Lung (tissue), 11 donors: ENCODE measurements at regions not wholly inside any gene's neighbourhood (a gene's known extent, or its start where the extent isn't known, plus 50 kb on each side); places are given as distances from the start of the nearest gene placed in this dataset.

Experiments
- ATAC-seq: fragments of 200-7000 bp; cut with Tn5 transposase; one replicate; pipeline ENCODE4 v1.9.1; 2020; ENCODE audit warnings: moderate number of reproducible peaks; ENCODE audit not compliant: insufficient read depth, low FRiP score
- DNase-seq, 3 donors: peaks; one replicate each; pipeline ENCODE4 v3.0.0-alpha.2; 2013 to 2017
- H3K27ac ChIP-seq, 2 donors: one replicate each; pipeline ENCODE4 v1.5.1; 2013; ENCODE audit warnings: mild to moderate bottlenecking in 2 of 2, moderate library complexity in 2 of 2, control low read depth in 1 of 2, inconsistent platforms in 1 of 2, low read depth in 1 of 2, low read length in 1 of 2
- H3K27me3 ChIP-seq, 3 donors: one replicate each; pipeline ENCODE4 v1.5.1; 2013; ENCODE audit warnings: low read length in 2 of 3; ENCODE audit not compliant: control insufficient read depth in 3 of 3, insufficient read depth in 3 of 3
- H3K36me3 ChIP-seq, 4 donors: one replicate each; pipeline ENCODE4 v1.5.1; 2013; ENCODE audit warnings: low read length in 4 of 4, mild to moderate bottlenecking in 1 of 4, moderate library complexity in 1 of 4; ENCODE audit not compliant: control insufficient read depth in 4 of 4, insufficient read depth in 4 of 4
- H3K4me1 ChIP-seq, 5 donors: one replicate each; pipeline ENCODE4 v1.5.1; 2013; ENCODE audit warnings: low read length in 5 of 5, mild to moderate bottlenecking in 2 of 5, moderate library complexity in 1 of 5; ENCODE audit not compliant: control insufficient read depth in 5 of 5, insufficient read depth in 5 of 5
- H3K4me3 ChIP-seq: one replicate; pipeline ENCODE4 v1.5.1; 2013; ENCODE audit warnings: mild to moderate bottlenecking, control low read depth, moderate library complexity
- H3K9ac ChIP-seq, 2 donors: one replicate each; pipeline ENCODE4 v1.5.1; 2013; ENCODE audit warnings: low read length in 2 of 2, control low read depth in 1 of 2; ENCODE audit not compliant: insufficient read depth in 1 of 2
- H3K9me3 ChIP-seq, 4 donors: one replicate each; pipeline ENCODE4 v1.5.1; 2013; ENCODE audit warnings: low read length in 3 of 4, mild to moderate bottlenecking in 1 of 4, moderate library complexity in 1 of 4; ENCODE audit not compliant: control insufficient read depth in 4 of 4, insufficient read depth in 3 of 4
- WGBS, 2 donors: extraction: QIAGEN DNeasy Blood & Tissue Kit; methylation state at CpG; one replicate each; pipeline ENCODE4 v1.1.7; 2013; 5-methylcytosine and 5-hydroxymethylcytosine counted together
- TF ChIP-seq, protein P1 (sequence below): IDR thresholded peaks from 2 replicates; pipeline ENCODE4 v1.5.1; 2012; ENCODE audit warnings: mild to moderate bottlenecking; ENCODE audit errors: control extremely low read depth, extremely low read depth
- donor health status: control.
- donor health status: control.
- donor health status: Bipolar disorder and iron deficiency.
- donor health status: healthy.
- donor health status: DM: yes; HTN: yes; CAD: no.

DNA sequence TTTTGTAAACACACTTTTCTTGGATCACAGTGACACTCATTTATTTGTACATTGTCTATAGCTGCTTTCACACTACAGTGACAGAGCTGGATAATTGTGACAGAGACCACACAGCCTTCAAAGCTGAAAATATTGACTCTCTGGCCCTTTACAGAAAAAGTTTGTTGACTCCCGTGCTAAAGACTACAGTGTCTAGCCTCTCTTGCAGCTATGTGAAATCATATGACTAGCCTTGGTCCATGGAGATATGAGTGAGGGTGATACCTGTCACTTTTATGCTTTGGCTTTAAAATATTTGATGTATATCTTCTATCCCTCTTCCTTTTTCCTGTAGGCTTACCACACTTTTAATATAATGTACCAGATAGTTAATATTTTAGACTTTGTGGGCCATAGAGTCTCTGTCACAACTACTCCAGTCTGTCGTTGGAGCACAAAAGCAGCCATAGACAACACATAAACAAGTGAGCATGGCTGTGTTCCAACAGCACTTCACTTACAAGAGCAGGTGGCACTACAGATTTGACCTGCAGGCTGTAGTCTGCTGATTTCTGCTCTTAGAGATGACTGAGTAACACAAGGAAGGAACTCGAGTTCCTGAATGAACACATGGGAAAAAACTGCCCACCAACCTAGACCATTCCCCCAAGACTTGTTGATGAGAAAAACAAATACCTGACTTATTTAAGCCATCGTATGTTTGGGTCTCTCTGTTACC is 73.5 kb upstream of the ANKRD55 start:
- Histone ChIP-seq H3K4me1 (peaks cover 0 to 40% (median 15%) of the 10 kb centered on the region in 5 donors), H3K27ac (no peak overlapping the region), H3K9me3 (peaks cover 0 to 8% (median 0%) of the 10 kb centered on the region in 4 donors), H3K27me3 (no peaks in the 10 kb centered on the region), H3K4me3 (no peak overlapping the region), H3K36me3 (no peaks in the 10 kb centered on the region), H3K9ac (no peak overlapping the region)
- 75 to 84% methylated on average over 4 of the region's 4 CpGs for WGBS, 2 donors
- ATAC-seq (no peak), DNase-seq (no peak)
- TF ChIP-seq, protein P1, sequence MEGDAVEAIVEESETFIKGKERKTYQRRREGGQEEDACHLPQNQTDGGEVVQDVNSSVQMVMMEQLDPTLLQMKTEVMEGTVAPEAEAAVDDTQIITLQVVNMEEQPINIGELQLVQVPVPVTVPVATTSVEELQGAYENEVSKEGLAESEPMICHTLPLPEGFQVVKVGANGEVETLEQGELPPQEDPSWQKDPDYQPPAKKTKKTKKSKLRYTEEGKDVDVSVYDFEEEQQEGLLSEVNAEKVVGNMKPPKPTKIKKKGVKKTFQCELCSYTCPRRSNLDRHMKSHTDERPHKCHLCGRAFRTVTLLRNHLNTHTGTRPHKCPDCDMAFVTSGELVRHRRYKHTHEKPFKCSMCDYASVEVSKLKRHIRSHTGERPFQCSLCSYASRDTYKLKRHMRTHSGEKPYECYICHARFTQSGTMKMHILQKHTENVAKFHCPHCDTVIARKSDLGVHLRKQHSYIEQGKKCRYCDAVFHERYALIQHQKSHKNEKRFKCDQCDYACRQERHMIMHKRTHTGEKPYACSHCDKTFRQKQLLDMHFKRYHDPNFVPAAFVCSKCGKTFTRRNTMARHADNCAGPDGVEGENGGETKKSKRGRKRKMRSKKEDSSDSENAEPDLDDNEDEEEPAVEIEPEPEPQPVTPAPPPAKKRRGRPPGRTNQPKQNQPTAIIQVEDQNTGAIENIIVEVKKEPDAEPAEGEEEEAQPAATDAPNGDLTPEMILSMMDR: no peak

DNA sequence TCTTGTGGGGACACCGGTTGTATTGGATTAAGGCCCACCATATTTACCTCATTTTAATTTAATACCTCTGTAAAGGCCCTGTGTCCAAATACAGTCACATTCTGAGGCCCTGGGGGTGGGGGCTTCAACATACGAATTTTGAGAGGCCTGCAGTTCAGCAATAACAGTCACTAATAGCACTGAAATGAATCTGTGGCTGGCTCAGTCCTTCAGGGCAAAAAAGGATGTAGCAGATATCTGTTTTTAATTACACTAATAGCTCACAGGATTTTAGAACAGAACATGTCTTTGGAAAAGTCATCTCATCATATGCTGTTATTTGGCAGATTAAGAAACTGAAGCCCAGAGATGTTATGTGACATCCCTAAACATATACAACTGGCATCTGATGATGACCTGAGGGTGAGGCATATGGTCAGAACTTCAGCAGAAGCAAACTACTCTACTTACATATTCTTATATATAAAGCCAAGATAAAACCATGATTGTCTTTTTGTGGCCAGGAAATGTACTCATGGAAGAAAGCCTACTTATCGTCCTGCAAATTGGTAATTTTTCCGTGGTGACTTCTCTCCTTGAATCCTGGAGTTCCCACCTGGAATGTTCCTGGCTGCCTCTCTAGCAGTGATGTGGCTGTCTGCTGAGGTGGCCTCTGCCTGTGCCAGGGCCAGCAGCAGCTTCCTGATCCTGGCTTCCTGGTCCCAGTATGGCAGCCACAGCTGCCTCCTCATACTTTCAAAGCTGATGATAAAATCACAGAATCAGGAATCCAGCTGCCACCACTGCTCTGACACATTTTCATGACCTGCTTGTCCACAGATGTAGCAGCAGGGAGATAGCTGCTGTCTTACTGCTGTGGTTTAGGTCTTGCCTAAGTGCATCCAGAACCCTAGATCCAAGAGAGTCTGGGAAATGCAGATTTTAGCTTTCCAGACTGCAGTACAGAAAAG is 72.1 kb upstream of the ANKRD55 start:
- no peak for DNase-seq
- H3K4me3 ChIP-seq: no peak overlapping the region
- TF ChIP-seq, protein P1: no peak
- no peaks in the 10 kb centered on the region for H3K27me3 ChIP-seq
- no peak overlapping the region for H3K9ac ChIP-seq
- H3K27ac ChIP-seq: no peak overlapping the region
- 71 to 92% methylated on average over 4 of the region's 4 CpGs for WGBS, 2 donors
- peaks cover 0 to 26% (median 9%) of the 10 kb centered on the region in 5 donors for H3K4me1 ChIP-seq
- no peaks in the 10 kb centered on the region for H3K36me3 ChIP-seq
- no peak for ATAC-seq
- peaks cover 0 to 8% (median 0%) of the 10 kb centered on the region in 4 donors for H3K9me3 ChIP-seq

DNA sequence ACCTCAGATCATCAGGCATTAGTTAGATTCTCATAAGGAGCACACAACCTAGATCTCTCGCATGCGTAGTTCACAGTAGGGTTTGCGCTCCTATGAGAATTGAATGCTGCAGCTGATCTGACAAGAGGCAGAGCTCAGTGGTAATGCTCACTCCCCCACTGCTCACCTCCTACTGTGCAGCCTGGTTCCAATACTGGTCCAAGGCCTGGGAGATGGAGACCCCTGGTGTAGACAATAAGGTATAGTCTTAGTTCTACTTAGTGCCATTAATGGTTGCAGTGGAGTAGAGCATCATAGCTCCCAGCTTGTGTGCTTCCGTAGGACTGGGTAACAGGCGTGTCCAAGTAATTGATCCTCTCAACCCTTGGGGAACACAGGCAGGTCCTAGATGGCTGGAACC is 70.4 kb upstream of the ANKRD55 start:
- Histone ChIP-seq H3K27ac (no peak overlapping the region), H3K9ac (no peak overlapping the region), H3K27me3 (no peaks in the 10 kb centered on the region), H3K9me3 (peaks cover 0 to 8% (median 0%) of the 10 kb centered on the region in 4 donors), H3K4me3 (no peak overlapping the region), H3K4me1 (peaks cover 0 to 27% (median 9%) of the 10 kb centered on the region in 5 donors), H3K36me3 (no peaks in the 10 kb centered on the region)
- WGBS, 2 donors: 97 to 98% methylated on average over 5 of the region's 5 CpGs
- ATAC-seq: peak; percentile 14
- DNase-seq: no peak
- TF ChIP-seq, protein P1: no peak
